HG03439 (cell line): ENCODE measurements at regions not wholly inside any gene's neighbourhood (a gene's known extent, or its start where the extent isn't known, plus 50 kb on each side); places are given as distances from the start of the nearest gene placed in this dataset.
"Not testable (repeated sequence)": the region's sequence is repeated elsewhere in the genome, so short reads cannot be mapped to it uniquely, and the experiment has no call there.

ENCODE experiments used
- ATAC-seq: cut with Tn5 transposase; IDR thresholded peaks from one replicate; pipeline ENCODE4 v1.9.1; 2021; ENCODE audit warnings: mild to moderate bottlenecking, moderate library complexity; ENCODE audit not compliant: unreplicated experiment

DNA sequence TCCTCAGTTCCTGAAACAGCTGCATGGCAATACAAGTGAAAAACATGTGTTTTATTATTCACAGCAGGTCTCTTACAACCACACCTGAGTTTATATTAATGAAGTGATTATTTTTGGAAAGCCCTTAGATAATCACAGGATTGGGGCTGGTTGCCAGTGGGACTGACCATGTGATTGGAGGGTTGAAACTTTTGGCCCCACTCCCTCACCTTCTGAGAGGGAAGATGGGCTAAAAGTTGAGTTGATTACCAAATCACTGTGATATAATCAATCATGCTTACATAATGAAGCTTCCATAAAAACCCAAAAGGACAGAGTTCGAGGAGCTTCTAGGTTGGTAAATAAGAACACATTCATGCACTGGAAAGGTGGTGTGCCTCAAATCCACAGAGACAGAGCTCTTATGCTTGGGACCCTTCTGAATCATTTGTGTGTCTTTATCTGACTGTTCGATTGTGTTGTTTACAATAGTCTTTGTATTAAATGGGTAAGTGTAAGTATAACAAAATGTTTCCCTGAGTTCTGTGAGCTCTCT lies 393.9 kb downstream of the RPS24 start:
- ATAC-seq: no peak

DNA sequence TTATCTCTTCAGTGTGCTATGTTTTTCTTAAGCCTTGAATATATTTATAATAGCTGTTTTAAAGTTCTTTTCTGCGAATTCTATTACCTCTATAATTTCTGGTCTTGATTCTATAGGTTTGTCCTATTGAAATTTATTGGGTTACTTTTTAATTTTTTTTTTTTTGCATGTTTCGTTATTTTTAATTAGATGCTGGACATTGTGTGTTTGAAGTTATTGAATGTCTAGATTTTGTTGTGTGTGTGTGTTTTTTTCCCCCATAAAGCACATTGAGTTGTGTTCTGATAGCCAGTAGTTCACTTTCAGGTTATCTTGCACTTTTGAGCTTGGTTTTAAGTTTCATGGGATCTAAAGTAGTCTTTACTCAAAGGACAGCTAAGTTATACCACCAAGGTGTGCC lies 394.9 kb downstream of the RPS24 start:
- ATAC-seq: no peak

DNA sequence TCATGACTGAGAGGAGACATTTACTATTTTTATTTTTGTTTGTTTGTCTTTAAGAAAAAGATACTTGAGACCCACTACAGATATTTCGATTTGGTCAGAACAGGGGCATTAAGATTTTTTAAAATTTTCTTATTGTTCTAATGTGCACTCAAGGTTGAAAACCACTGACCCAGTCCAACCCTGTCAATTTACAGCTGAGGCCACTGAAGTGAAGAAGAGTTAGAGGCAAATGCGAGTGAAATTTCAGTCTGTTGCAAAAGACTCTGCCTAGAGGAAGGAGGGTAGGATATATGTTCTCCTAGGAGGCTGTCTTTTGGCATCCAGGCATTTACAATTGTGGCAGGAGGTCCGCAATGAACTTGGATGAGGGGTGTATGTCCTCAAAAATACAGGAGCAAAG lies 396.3 kb downstream of the RPS24 start:
- ATAC-seq: no peak

DNA sequence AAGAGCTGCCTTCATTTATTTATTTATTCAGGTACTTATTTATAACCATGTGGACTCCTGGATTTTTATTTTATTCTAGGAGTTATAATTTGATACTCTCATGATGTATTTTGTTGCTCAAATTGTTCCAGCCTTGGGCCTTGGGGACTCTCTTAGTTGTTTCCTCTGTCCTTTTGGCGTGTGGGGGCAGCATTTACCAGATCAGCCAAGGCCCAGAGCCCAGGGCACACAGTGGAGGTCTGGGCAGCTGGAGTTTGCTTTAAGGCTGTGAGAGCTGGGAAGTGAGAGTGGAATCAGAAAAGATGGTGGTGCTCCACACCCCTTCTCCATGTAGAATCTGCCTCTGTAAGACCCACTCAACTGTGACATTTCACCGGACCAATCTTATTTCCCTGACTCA lies 398.9 kb downstream of the RPS24 start:
- ATAC-seq: no peak

DNA sequence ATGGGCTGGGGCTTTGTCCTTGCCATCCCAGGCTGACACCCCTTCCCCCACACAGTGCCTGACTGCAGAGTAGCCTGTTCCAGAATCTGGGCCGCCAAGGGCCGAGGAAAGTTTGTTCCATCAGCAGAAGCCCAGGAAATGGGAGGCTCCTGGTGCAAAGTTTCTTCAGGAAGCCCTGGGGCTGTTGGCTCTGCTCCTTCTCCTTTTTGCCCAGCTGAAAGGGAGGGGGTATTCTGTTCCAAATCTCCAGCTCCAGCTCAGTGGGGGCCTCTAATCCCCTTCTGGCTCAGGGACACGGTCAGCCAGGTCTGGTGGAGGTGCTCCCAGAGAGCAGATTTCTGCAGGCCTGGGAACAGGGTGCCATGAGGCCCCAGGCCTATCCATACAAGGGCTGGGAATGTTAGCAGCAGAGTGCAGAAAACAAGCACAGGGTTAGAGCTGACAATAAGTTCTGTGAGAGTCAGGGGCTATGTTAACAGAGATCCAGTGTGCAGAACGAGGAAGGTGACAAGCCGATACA lies 399.5 kb downstream of the RPS24 start:
- no peak for ATAC-seq

DNA sequence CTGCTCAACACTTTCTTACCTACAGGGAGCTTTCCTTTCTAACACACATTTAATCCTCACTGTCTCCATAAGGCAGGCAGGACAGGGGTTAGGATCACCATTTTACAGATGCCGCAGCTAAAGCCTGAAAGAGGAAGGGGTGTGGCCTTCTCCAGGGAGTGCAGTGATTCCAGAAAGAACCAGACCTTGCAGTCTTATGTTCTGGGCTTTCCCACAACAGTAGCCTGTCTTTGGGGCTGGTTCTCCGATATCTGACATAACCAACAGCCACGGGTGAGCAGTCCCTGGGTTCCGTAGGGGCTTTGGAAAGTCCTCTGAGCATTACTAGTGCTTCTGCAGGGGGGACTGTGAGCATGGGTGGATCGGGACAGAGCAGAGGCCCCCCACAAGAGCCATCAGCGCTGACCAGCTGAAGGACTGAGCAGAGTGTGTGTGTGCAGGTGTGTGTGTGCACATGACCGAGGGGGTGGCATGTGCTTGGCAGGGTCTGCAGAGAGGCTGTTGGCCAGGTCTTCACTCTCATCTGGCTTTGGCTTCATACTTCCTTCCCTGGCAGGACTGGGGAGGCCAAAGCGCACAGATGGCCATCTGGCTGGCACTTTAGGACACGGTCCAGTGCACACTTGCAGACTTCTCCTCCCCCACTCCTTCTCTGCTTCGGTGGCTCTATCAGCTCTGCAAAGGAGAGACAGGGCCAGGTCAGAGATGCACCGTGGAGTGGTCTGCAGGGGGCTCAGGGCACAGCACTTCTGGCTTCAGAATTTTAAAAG lies 400.3 kb downstream of the RPS24 start:
- ATAC-seq: no peak

DNA sequence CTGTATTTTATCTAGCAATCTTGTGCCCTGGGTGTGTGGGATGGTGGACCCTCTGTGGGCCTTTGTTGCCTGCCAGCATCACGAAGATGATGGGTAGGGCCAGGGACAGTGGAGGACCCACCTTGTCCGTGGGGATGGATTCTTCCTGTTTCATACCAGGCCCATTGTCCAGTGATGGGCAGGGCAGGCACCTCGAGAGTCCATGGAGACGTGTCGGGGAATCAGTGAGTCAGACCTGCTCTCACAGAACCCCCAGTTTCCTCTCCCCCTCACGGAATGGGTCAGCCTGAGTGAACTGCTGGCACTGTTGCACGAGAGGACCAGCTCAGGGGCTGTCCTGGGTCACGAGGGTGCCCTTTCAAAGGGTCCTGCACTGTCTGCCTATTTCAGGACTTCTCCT lies 401.2 kb downstream of the RPS24 start:
- no peak for ATAC-seq

DNA sequence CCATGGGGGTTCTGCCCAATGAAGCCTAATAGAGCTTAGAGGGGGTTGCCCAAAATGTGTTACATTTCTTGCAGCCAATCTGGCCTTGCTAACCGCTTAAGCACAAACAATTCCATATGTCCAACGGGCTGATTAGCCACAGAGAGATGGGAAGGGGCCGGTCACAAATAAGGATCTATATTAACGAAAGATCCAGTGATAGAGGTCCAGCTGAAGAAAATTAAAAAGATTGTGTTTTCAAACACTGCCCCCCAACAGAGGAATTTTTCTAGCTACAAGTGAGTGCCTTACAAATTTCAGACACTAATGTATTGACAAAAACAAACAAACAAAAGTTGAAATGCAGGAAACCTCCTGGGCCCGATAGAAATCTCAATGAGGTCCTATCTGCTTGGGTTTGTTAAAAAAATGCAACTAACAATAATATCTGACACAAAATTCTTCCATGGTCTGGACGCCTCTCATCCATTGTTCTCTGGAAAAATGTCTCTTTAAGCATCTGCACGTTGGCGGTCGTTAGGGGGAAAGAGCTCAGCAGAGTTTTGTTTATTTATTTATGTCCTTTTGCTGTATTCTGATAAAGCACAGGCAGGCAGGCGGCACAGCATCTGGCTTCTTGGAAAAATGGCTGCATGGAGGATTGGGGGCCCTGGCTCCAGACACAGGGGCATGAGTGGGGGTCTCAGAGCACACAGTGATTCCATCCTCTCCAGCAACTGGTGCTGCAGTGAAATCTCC lies 402.0 kb downstream of the RPS24 start:
- no peak for ATAC-seq

DNA sequence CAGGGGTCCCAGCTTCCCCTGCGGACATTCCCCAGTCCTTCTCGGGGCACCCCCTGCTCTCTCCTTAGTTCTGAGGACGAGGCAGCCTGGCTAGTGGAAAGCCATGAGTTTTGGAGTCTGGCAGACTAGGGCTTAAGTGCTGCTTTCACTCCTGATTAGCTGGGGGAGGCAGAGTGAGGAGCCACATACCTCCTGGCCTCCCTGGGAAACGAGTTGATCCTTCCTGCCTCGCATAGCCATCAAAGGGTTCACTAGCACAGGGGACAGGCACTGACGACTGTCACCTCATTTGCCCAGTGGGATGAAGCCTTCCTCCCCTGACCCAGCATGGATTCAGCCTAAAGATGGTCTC lies 402.5 kb downstream of the RPS24 start:
- ATAC-seq: no peak

DNA sequence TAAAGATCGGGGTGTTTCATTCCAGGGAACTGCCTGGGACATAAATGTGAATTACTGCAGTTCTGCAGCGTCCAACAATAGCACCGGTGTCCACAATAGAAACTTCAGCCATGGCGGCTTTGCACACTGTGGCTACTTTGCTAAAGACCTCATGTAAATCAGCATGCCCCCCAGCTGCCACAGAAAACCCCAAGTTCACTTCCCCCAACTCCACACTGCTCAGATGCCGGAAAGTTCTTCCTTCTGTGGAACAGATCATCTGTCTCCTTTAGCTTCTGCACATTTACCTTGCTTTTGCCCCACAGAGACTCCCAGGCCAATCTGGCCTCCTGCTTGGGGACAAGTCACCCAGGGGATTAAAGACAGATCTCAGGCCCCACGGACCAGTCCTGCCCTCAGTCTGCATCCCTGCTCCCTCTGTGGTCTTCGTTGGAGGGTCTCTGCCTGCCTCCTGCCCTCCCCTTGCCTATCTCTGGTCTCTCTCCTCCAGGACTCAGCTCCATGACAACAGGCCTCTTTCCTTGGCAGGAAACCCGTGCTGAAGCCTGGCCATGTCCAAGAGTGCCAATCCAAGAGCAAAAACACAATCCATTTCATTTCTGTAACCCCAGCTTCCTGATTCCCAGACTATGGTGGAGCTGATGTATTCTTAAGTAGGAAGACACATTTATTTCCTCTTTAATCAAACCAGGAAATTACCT lies 403.2 kb downstream of the RPS24 start:
- no peak for ATAC-seq

DNA sequence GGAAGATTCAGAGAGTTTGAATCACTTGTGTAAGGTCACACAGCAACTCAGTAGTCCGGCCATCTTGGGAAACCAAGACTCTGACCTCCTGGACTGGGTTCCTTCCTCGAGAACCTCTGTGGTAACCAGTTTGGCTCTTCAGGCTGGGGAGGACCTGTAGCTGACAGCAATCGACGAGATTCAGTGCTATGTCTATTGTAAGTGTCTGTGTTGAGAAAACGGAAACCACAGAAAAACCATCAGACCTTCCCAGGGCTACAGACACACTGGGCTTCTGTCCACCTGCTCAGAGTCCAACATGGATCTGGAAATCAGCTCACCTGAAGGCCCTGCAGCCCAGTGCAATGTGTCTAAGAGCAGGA lies 403.7 kb downstream of the RPS24 start:
- no peak for ATAC-seq

DNA sequence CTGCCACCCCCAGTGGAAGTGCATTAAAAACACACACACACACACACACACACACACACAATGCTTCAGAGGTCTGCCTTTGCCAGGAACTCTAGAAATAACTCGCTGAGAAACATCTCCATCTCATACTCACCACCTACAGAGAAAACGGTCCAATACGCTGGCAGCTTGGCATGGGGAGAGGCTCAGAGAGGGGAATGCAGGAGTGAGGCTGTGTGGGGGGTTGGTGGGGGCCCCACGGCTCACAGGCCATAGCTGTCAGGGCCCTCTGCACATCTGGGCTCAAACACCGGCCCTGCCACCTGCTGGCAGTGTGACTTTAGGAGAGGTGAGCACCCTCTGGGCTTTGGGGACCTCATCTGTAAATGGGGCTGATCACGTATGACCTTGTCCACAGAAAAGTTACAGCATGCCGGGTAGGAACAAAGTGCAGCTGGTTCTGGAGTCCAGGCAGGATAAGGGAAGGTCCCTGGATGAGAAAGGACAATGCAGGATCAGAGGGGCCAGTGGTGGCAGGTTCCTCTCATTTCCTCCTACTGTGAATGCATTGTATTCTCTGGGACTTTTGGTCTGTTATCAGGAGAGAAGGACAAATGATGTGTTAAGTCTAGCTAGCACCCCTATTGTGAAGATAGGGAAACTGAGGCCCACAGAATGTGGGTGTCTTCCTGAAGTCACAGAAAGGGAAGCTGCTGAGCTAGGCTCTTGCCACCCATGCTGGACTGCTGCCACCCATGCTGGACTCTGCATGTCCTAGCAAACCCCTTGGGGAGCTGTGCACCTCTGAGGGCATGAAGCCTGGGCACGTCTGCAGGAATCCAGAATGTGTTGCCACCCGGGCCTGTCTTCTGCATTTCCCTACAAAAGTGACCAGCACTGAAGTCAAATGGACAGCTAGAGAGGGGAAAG lies 404.6 kb downstream of the RPS24 start:
- no peak for ATAC-seq

DNA sequence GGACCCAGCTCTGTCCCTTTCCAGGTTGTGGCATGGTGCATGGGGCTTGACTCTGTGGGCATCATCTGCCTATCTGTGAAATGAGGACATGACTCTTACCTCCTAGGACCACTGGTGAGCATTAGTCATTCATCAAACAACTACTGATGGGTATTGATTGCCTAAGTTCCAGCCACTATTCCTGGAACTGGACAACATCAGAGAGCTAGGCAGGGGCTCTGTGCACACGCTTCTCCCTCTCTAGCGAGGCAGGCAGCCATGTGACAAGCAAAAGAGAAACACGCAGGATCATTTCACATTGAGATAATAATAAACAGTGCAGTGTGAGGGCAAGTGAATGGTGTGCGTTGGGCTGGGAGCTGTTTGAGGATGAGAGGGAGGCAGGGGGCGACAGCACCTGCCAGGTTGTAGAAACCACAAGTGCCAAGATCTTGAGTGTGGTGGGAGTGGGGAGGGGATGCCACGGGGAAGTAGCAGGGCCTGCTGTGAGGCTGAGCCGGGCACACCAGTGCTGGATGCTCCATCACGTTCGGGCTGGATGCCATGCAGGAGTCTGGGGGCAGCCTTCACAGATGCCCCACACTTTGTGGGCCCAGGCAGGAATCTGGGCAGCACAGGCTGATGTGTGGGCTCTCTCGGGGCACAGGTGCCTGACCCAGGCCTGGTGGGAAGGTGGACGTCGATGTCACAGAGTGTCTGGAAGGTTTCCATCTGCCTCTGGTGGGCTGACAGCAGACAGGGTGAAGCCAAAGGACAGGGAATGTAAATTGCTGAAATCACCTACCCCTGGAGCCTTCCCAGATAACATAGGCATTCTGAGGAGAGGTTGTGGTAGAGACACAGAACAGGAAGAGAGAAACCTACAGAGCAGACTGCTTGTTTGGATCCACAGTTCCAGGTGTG lies 405.5 kb downstream of the RPS24 start:
- ATAC-seq: no peak

DNA sequence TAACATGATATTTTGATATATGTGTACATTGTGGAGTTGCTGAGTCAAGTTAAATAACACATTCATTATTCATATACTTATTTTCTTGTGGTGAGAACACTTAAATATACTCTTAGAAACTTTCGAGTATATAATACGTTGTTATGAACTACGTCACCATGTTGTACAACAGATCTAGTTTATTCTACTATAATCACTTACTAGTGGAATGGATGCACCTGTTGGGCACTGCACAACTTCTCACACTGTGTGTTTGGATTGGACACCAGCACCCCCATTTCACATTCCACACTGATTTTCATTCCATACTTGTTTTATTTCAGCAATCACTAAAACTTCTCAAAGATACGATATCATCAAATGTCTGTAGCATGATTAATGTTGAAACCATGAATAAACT lies 407.3 kb downstream of the RPS24 start:
- no peak for ATAC-seq

DNA sequence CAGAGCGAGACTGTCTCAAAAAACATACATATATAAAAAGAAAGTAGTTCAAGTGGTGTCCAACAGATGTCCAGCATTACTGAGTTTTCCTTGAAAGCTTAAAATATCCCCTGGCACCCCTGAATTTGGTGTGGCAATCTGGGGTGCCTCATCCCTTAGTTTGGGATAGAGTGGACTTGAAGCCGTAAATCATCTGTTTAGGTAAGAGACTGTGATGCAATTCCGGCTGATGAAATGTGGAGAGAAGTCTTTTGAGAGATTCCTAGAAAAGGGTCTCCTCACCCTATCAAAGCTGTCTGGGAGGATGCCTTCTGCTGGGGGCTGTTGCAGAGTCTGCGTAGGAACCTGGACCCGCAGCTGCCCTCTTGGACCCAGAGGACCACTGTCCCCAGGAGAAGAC lies 408.0 kb downstream of the RPS24 start:
- ATAC-seq: no peak

DNA sequence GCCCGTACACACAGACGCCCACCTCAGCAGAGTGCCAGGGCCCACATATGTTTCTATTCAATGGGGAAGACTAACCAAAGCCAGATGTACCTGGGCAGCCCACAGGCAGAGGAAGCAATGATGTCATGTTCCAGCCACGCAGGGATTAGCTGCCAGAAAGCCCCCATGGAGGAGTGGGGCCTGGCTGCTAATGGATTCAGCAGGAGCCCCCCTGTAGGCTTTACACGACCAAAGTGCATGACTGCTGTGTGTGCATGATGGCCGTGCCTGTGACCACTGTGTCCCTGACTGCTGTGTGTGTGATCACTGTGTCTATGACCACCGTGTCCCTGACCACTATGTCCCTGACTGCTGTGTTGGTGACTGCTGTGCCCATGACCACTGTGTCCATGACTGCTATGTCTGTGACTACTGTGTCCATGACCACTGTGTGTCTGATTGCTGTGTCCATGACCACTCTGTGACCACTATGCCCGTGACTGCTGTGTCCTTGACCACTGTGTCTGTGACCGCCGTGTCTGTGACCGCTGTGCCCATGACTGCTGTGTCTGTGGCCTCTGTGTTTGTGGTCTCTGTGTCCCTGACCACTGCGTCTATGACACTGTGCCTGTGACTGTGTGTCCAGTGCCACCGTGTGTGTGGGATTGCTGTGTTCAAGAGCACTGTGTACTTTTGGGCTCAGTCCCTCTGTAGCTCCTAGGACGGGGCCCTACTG lies 409.3 kb downstream of the RPS24 start:
- ATAC-seq: no peak

DNA sequence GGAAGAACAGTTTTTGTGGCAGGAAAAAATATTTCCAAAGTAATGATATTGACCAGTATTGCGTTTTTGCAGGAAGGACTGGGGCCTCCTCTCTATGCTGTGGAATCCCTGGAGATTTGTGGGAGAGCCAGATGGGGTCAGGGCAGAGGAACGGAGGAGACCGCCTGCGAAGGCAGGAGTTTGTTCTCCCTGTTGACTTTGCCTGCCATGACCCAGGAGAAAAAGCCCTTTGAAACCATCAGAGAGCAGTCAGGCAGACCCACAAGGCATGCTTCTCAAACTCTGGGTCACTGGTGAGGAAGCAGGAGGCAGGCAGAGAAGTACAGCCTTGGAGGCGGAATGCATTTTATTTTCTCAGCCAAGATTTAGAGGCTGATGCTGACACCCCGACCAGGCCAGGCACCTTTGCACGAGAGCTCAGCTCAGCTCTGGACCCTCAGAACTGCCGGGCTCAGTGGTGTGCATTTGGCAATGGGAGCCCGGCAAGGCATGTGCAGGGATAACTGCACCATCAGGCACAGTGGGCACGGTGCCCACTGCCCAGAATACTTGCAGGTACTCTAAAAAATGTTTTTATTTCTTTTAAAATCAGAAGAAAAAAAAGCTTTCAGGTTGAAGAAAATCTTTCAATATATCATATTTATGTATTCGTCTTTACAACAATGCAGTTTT lies 410.4 kb downstream of the RPS24 start:
- no peak for ATAC-seq

DNA sequence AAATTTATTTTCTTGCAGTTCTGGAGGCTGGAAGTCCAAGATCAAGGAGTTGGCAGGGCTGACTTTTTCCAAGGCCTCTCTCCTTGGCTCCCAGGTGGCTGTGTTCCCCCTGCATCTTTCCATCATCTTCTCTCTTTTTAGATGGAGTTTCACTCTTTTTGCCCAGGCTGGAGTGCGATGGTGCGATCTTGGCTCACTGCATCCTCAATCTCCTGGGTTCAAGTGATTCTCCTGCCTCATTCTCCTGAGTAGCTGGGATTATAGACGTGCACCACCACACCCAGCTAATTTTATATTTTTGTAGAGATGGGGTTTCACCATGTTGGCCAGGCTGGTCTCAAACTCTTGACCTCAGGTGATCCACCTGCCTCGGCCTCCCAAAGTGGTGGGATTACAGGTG lies 411.1 kb downstream of the RPS24 start:
- not testable (repeated sequence) for ATAC-seq
